Muscle of leg (tissue), 3 donors: ENCODE measurements at regions not wholly inside any gene's neighbourhood (a gene's known extent, or its start where the extent isn't known, plus 50 kb on each side); places are given as distances from the start of the nearest gene placed in this dataset.
A peak's percentile ranks its signal among the peaks of the same experiment; 100 is the strongest.

ENCODE experiments used
- DNase-seq: peaks from one replicate; pipeline ENCODE4 v3.0.0; 2013
- H3K27ac ChIP-seq: one replicate; pipeline ENCODE4 v1.5.1; 2013; ENCODE audit warnings: mild to moderate bottlenecking, low read length, control low read depth
- H3K27me3 ChIP-seq: one replicate; pipeline ENCODE4 v1.6.1; 2013; ENCODE audit warnings: low read length; ENCODE audit not compliant: control insufficient read depth, insufficient read depth
- H3K36me3 ChIP-seq: one replicate; pipeline ENCODE4 v1.6.1; 2013; ENCODE audit warnings: low read length; ENCODE audit not compliant: control insufficient read depth, insufficient read depth
- H3K4me1 ChIP-seq: one replicate; pipeline ENCODE4 v1.6.1; 2013; ENCODE audit warnings: low read length; ENCODE audit not compliant: control insufficient read depth, insufficient read depth
- H3K4me3 ChIP-seq: one replicate; pipeline ENCODE4 v1.5.1; 2013; ENCODE audit warnings: low read length, control low read depth
- H3K9me3 ChIP-seq: replicated peaks from 2 replicates; pipeline ENCODE4 v1.6.1; 2013; ENCODE audit warnings: low read depth, low read length; ENCODE audit not compliant: control insufficient read depth
- WGBS: methylation state at CpG from one replicate; pipeline ENCODE4 v1.1.5; 2013; ENCODE audit warnings: missing lambda C conversion rate; ENCODE audit not compliant: insufficient coverage; 5-methylcytosine and 5-hydroxymethylcytosine counted together

GRCh38 chr17:14469971-14470370 lies 169.1 kb downstream of the HS3ST3B1 start:
- no peaks in the 10 kb centered on the region for H3K9me3 ChIP-seq
- WGBS = 90% methylated on average over 2 of the region's 3 CpGs
- H3K4me3 ChIP-seq = no peak overlapping the region
- H3K4me1 ChIP-seq = no peaks in the 10 kb centered on the region
- no peaks in the 10 kb centered on the region for H3K36me3 ChIP-seq
- DNase-seq = no peak
- H3K27me3 ChIP-seq = no peaks in the 10 kb centered on the region
- H3K27ac ChIP-seq = no peak overlapping the region

DNA sequence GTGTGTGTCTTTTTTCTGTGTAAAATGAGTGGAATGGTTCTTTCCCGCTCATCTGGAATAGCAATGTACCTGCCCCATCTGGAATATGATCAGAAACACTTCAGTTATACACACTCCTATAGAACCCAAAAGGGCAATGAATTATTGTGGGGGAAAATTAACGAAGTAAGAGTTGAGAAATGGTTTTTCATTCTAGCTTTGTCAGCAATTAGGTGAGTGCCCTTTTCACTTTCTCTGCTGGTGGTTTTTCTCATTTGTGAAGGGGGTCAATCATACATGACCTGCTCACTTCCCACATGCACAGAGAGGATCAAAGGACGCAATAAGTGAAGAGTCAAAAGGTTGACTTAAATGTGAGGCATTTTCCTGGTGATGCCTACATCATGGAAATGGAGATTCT lies 168.0 kb downstream of the HS3ST3B1 start:
- DNase-seq = no peak
- Histone ChIP-seq H3K4me1 (peaks cover 5% of the 10 kb centered on the region), H3K4me3 (no peak overlapping the region), H3K36me3 (no peaks in the 10 kb centered on the region), H3K9me3 (no peaks in the 10 kb centered on the region), H3K27me3 (no peaks in the 10 kb centered on the region), H3K27ac (no peak overlapping the region)
- WGBS = no CpG with 5 or more reads among the region's 3 CpGs

GRCh38 chr17:14461227-14461548 lies 160.3 kb downstream of the HS3ST3B1 start:
- DNase-seq = no peak
- no peaks in the 10 kb centered on the region for H3K27me3 ChIP-seq
- 69% methylated on average over 4 of the region's 4 CpGs for WGBS
- H3K4me3 ChIP-seq = no peak overlapping the region
- H3K27ac ChIP-seq = no peak overlapping the region
- H3K36me3 ChIP-seq = no peaks in the 10 kb centered on the region
- H3K4me1 ChIP-seq = peaks cover 8% of the 10 kb centered on the region
- no peaks in the 10 kb centered on the region for H3K9me3 ChIP-seq

GRCh38 chr17:14460516-14461226 lies 159.8 kb downstream of the HS3ST3B1 start:
- WGBS = 89% methylated on average over 1 of the region's 2 CpGs
- no peak for DNase-seq
- Histone ChIP-seq H3K36me3 (no peaks in the 10 kb centered on the region), H3K27me3 (no peaks in the 10 kb centered on the region), H3K27ac (no peak overlapping the region), H3K4me1 (peaks cover 8% of the 10 kb centered on the region), H3K9me3 (no peaks in the 10 kb centered on the region), H3K4me3 (no peak overlapping the region)

- Histone ChIP-seq H3K4me3 (no peak overlapping the region), H3K27me3 (no peaks in the 10 kb centered on the region), H3K4me1 (peaks cover 8% of the 10 kb centered on the region), H3K36me3 (no peaks in the 10 kb centered on the region), H3K9me3 (no peaks in the 10 kb centered on the region), H3K27ac (no peak overlapping the region)
- no CpG with 5 or more reads among the region's 5 CpGs for WGBS
- DNase-seq = no peak
Measured at GRCh38 chr17:14459955-14460354, 159.1 kb downstream of the HS3ST3B1 start.

DNA sequence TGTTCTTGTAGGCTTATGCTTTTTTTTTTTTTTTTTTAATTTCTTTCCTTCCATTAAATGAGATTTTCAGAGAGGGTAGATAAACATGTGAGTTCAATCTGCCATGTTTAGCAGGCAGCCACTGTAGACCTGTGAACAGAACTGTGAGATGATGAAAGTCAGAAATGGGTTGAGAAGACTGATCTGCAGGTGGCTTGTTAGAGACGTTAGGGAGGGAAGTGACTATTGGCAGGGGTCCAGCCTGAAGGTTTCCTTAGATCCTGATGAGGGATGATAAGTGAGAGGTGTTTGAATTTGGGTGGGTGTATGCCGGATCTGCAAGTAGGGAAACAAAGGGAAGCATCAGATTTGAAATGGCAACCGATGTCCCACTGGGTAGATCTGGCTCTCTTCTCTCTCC lies 157.8 kb downstream of the HS3ST3B1 start:
- 6% methylated on average over 1 of the region's 3 CpGs for WGBS
- no peaks in the 10 kb centered on the region for H3K9me3 ChIP-seq
- no peaks in the 10 kb centered on the region for H3K27me3 ChIP-seq
- no peak overlapping the region for H3K27ac ChIP-seq
- no peak for DNase-seq
- no peak overlapping the region for H3K4me3 ChIP-seq
- H3K4me1 ChIP-seq = peaks cover 3% of the 10 kb centered on the region
- no peaks in the 10 kb centered on the region for H3K36me3 ChIP-seq

GRCh38 chr17:14454746-14455145 lies 153.9 kb downstream of the HS3ST3B1 start:
- no peaks in the 10 kb centered on the region for H3K27me3 ChIP-seq
- whole genome bisulfite sequencing = 97% methylated on average over 4 of the region's 4 CpGs
- H3K27ac ChIP-seq = no peak overlapping the region
- H3K36me3 ChIP-seq = no peaks in the 10 kb centered on the region
- no peaks in the 10 kb centered on the region for H3K4me1 ChIP-seq
- DNase-seq = no peak
- no peak overlapping the region for H3K4me3 ChIP-seq
- no peaks in the 10 kb centered on the region for H3K9me3 ChIP-seq

GRCh38 chr17:14452856-14453255 lies 152.0 kb downstream of the HS3ST3B1 start:
- Histone ChIP-seq H3K4me3 (no peak overlapping the region), H3K27me3 (no peaks in the 10 kb centered on the region), H3K9me3 (no peaks in the 10 kb centered on the region), H3K27ac (no peak overlapping the region), H3K36me3 (no peaks in the 10 kb centered on the region), H3K4me1 (no peaks in the 10 kb centered on the region)
- WGBS = 67% methylated on average over 1 of the region's 1 CpG
- peak; percentile 60 for DNase-seq

DNA sequence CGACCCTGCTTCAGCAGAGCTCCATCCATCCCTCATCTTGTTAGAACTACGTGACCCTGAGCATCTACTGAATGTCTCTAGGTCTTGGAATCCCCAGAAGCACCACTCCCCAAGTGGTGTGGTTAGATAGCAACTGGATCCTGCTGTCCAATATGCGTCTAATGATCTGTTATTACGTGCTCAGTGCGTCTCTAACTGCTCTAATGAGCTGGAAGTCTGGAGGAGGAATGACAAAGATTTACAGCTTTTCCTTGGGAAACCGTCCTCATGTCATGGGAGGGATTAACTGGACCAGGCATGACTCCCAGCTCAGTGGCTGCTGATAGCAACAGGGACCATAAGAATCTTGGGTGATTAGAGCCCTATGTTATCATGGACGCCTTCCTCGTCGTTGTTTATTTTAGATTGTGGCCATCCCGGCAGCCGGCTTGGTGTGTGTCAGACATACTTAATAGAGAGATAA lies 150.9 kb downstream of the HS3ST3B1 start:
- Histone ChIP-seq H3K9me3 (no peaks in the 10 kb centered on the region), H3K4me1 (no peaks in the 10 kb centered on the region), H3K36me3 (no peaks in the 10 kb centered on the region), H3K27ac (no peak overlapping the region), H3K4me3 (no peak overlapping the region), H3K27me3 (no peaks in the 10 kb centered on the region)
- DNase-seq = no peak
- WGBS = 68% methylated on average over 8 of the region's 11 CpGs

DNA sequence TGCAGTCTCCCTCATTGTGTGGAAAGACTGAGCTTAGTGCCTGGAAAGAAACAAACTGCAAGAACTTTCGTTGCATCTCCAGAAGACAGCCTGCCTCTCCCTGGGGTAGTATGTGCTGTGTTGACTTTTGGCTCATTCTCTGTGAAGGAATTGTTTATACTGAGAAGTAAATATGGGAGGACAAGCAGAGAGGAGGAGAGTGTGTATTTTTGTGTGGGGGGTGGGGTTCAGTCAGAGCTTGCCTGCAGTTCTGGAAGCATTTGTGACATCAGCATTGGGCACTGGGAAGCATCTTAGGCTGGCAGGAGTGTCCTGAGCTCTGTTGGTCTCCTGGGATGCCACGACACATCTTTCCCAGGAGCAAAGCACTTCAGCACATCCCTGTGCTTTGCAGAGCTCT lies 147.9 kb downstream of the HS3ST3B1 start:
- Histone ChIP-seq H3K4me3 (no peak overlapping the region), H3K27ac (no peak overlapping the region)
- DNase-seq = no peak

GRCh38 chr17:14446825-14447224 lies 145.9 kb downstream of the HS3ST3B1 start:
- Histone ChIP-seq H3K27me3 (no peaks in the 10 kb centered on the region), H3K4me3 (no peak overlapping the region), H3K9me3 (no peaks in the 10 kb centered on the region), H3K36me3 (no peaks in the 10 kb centered on the region), H3K27ac (no peak overlapping the region), H3K4me1 (no peaks in the 10 kb centered on the region)
- peak; percentile 61 for DNase-seq
- 44% methylated on average over 1 of the region's 2 CpGs for WGBS

More for the DNA sequence above, 147.9 kb downstream of the HS3ST3B1 start:
- no peaks in the 10 kb centered on the region for H3K27me3 ChIP-seq
- H3K36me3 ChIP-seq = no peaks in the 10 kb centered on the region
- H3K4me1 ChIP-seq = no peaks in the 10 kb centered on the region
- 71% methylated on average over 2 of the region's 2 CpGs for WGBS
- H3K9me3 ChIP-seq = no peaks in the 10 kb centered on the region
